Tibial nerve (tissue), 4 donors: ENCODE measurements at regions not wholly inside any gene's neighbourhood (a gene's known extent, or its start where the extent isn't known, plus 50 kb on each side); places are given as distances from the start of the nearest gene placed in this dataset.

Source experiments
- DNase-seq, 2 donors: peaks; one replicate each; pipeline ENCODE4 v3.0.0-alpha.2; 2019; ENCODE audit warnings: low spot score in 2 of 2
- H3K27ac ChIP-seq, 4 donors: fragments of 200-600 bp; sonication (generic) in 3 of 4; one replicate each; pipeline ENCODE4 v1.5.1; 2017 to 2019; ENCODE audit warnings: mild to moderate bottlenecking in 1 of 4
- H3K27me3 ChIP-seq, 2 donors: fragments of 200-600 bp; sonication (generic) in 1 of 2; one replicate each; pipeline versions ENCODE4 v1.5.1 to v1.6.0; 2017 to 2019
- H3K36me3 ChIP-seq, 3 donors: fragments of 200-600 bp; sonication (generic); one replicate each; pipeline ENCODE4 v1.5.1; 2018 to 2019
- H3K4me1 ChIP-seq, 4 donors: fragments of 200-600 bp; sonication (generic) in 3 of 4; one replicate each; pipeline ENCODE4 v1.5.1; 2017 to 2019
- H3K4me3 ChIP-seq, 4 donors: fragments of 200-600 bp; sonication (generic) in 3 of 4; one replicate each; pipeline ENCODE4 v1.5.1; 2017 to 2019; ENCODE audit warnings: mild to moderate bottlenecking in 1 of 4, moderate library complexity in 1 of 4
- H3K9me3 ChIP-seq, 4 donors: fragments of 200-600 bp; sonication (generic) in 3 of 4; one replicate each; pipeline ENCODE4 v1.5.1; 2017 to 2019
- EP300 ChIP-seq, 2 donors: sonication (generic); formaldehyde crosslinking; IDR thresholded peaks; one replicate each; pipeline ENCODE4 v1.6.1; 2017; ENCODE audit warnings: antibody characterized with exemption in 2 of 2, mild to moderate bottlenecking in 1 of 2
- POLR2A ChIP-seq, 2 donors: fragments of 450-650 bp; IDR thresholded peaks; one replicate each; pipeline ENCODE4 v1.6.1; 2017; ENCODE audit warnings: antibody characterized with exemption in 2 of 2, mild to moderate bottlenecking in 2 of 2, moderate library complexity in 2 of 2
- WGBS, 2 donors: methylation state at CpG; one replicate each; pipeline ENCODE4 v1.1.5; 2018; 5-methylcytosine and 5-hydroxymethylcytosine counted together
- TF ChIP-seq, protein P1 (sequence below), 5 experiments: fragments of 200-600 bp in 3 of 5; fragments of 450-650 bp in 2 of 5; sonication (generic) in 3 of 5; IDR thresholded peaks; one replicate each; pipeline ENCODE4 v1.5.1; 2016 to 2019; ENCODE audit warnings: antibody characterized with exemption in 5 of 5, mild to moderate bottlenecking in 3 of 5, moderate library complexity in 2 of 5

DNA sequence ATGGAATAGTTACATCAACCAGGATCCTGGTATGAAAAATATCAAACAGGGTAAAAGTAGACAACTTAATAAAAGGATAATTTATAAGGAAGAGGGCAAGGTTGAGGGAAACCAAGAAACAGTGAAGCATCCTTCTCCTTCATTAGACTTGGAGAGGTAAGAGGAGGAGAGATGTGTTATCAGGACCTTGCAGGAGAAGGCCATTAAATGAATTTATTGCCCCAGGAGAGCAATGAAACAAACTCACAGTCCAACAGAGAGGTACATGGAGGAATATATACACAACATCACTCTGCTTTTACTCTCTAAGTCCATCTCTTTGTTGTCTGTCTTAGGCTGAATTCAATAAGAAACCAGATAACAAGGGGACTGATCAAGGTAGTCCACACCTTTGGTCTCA lies 966.2 kb downstream of the SORCS1 start:
- no peaks in the 10 kb centered on the region for H3K4me1 ChIP-seq
- H3K36me3 ChIP-seq = no peaks in the 10 kb centered on the region
- DNase-seq = no peak
- H3K27me3 ChIP-seq = no peaks in the 10 kb centered on the region
- H3K4me3 ChIP-seq = no peak overlapping the region
- H3K27ac ChIP-seq = no peak overlapping the region
- no peaks in the 10 kb centered on the region for H3K9me3 ChIP-seq
- TF ChIP-seq, protein P1, sequence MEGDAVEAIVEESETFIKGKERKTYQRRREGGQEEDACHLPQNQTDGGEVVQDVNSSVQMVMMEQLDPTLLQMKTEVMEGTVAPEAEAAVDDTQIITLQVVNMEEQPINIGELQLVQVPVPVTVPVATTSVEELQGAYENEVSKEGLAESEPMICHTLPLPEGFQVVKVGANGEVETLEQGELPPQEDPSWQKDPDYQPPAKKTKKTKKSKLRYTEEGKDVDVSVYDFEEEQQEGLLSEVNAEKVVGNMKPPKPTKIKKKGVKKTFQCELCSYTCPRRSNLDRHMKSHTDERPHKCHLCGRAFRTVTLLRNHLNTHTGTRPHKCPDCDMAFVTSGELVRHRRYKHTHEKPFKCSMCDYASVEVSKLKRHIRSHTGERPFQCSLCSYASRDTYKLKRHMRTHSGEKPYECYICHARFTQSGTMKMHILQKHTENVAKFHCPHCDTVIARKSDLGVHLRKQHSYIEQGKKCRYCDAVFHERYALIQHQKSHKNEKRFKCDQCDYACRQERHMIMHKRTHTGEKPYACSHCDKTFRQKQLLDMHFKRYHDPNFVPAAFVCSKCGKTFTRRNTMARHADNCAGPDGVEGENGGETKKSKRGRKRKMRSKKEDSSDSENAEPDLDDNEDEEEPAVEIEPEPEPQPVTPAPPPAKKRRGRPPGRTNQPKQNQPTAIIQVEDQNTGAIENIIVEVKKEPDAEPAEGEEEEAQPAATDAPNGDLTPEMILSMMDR (IDR thresholded peaks at IDR 0.05) = no peak
- no peak for TF ChIP-seq EP300 (IDR thresholded peaks at IDR 0.05)
- TF ChIP-seq POLR2A (IDR thresholded peaks at IDR 0.05) = no peak

DNA sequence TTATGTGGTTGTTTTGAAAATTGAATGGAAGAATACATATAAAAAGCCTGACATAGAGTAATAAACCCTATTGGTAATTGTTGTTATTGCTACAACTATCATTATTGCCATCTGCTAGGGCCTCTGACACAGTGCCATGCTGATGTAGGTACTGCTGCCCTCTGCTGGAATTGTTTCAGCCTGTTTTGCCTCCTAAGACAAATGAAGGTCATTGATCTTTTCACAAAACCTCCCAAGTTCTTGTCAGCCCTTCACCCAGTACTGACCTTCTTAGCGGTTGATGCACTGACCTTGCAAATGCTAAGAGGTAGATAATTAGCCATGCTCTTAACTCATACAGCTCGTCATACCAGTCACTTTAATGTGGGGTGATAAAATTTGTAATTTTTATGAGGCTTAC lies 975.2 kb downstream of the SORCS1 start:
- Histone ChIP-seq H3K27me3 (no peaks in the 10 kb centered on the region), H3K4me1 (no peaks in the 10 kb centered on the region), H3K27ac (no peak overlapping the region), H3K9me3 (no peaks in the 10 kb centered on the region), H3K36me3 (no peaks in the 10 kb centered on the region), H3K4me3 (no peak overlapping the region)
- no peak for DNase-seq
- no peak for TF ChIP-seq EP300 (IDR thresholded peaks at IDR 0.05)
- TF ChIP-seq POLR2A (IDR thresholded peaks at IDR 0.05) = no peak
- TF ChIP-seq, protein P1 (IDR thresholded peaks at IDR 0.05) = peak in 2 of 5 experiments; percentile 18 to 20
- 53 to 57% methylated on average over 2 of the region's 2 CpGs for WGBS, 2 donors

DNA sequence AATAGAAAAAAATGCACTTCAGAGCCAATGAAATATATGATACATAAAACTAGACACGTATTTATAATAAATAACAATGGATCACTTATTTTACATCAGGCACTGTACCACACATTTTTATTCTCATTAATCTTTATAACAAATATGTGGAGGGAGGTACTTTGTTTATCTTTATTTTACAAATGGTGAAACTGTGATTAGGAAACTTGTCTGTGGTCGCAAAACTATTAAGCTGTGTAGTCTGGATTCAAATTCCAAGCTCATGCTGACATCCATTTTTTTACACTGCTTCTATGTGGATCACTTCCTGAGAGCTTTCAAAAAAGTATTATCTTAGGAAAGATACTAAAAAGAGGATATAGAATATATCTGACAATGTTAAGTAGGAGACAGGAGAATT lies 978.6 kb downstream of the SORCS1 start:
- no peak for TF ChIP-seq POLR2A (IDR thresholded peaks at IDR 0.05)
- TF ChIP-seq, protein P1 (IDR thresholded peaks at IDR 0.05) = no peak
- no peak for TF ChIP-seq EP300 (IDR thresholded peaks at IDR 0.05)
- Histone ChIP-seq H3K4me1 (no peaks in the 10 kb centered on the region), H3K4me3 (no peak overlapping the region), H3K27me3 (no peaks in the 10 kb centered on the region), H3K36me3 (no peaks in the 10 kb centered on the region), H3K9me3 (no peaks in the 10 kb centered on the region), H3K27ac (no peak overlapping the region)
- DNase-seq = no peak
- WGBS, 2 donors = 81 to 85% methylated on average over 2 of the region's 2 CpGs

DNA sequence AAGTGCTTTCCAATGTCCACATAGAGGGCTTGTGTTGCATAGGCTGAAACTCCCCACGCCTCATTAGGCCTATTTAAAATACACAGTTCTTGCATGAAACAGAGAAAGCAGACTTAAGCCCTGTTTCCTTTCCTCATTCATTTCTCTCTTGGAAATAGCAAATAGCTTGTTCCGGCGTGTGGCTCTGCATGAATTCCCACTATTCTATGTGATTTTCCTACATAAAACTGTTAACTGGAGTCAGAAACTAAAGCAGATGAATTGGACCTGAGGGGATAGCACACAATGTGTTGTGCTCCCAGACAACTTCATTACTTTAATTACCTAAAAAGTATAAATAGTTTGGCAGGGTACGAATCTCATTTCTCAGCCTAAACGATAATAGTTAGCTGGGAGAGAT lies 981.5 kb downstream of the SORCS1 start:
- Histone ChIP-seq H3K4me1 (no peaks in the 10 kb centered on the region), H3K4me3 (no peak overlapping the region), H3K27ac (no peak overlapping the region), H3K9me3 (no peaks in the 10 kb centered on the region), H3K36me3 (no peaks in the 10 kb centered on the region), H3K27me3 (no peaks in the 10 kb centered on the region)
- TF ChIP-seq EP300 (IDR thresholded peaks at IDR 0.05) (no peak), POLR2A (IDR thresholded peaks at IDR 0.05) (no peak)
- TF ChIP-seq, protein P1 (IDR thresholded peaks at IDR 0.05) = no peak
- DNase-seq = no peak
- 68 to 78% methylated on average over 5 of the region's 5 CpGs for WGBS, 2 donors

DNA sequence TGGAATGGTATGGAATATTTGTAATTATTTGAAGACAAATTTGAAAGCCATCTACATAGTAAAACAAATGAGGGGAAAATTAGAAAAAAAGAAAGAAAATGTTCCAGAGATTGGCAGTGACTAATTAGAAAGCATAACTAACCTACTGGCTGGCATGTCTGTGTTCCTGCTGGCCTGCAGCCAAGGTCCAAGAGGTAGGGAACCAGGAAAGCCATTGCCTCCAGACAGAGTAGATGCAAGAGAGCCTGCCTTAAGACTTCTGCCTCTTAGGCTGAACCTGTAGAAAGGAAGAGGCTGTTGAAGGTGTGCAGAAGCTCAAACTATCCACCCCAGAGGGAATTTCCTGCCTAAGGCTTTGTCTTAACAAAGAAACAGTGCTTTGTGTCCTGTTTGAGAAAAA lies 982.0 kb downstream of the SORCS1 start:
- H3K4me1 ChIP-seq = no peaks in the 10 kb centered on the region
- H3K27me3 ChIP-seq = no peaks in the 10 kb centered on the region
- TF ChIP-seq, protein P1 (IDR thresholded peaks at IDR 0.05) = no peak
- TF ChIP-seq POLR2A (IDR thresholded peaks at IDR 0.05) (no peak), EP300 (IDR thresholded peaks at IDR 0.05) (no peak)
- no peak overlapping the region for H3K4me3 ChIP-seq
- no peaks in the 10 kb centered on the region for H3K36me3 ChIP-seq
- no peaks in the 10 kb centered on the region for H3K9me3 ChIP-seq
- DNase-seq = no peak
- no peak overlapping the region for H3K27ac ChIP-seq
